ENCODE measurements at regions not wholly inside any gene's neighbourhood (a gene's known extent, or its start where the extent isn't known, plus 50 kb on each side); places are given as distances from the start of the nearest gene placed in this dataset.

- H3K36me3 ChIP-seq = no peaks in the 10 kb centered on the region
- no peaks in the 10 kb centered on the region for H3K27me3 ChIP-seq
- no peaks in the 10 kb centered on the region for H3K4me1 ChIP-seq (ENCODE audit: low read depth)
- TF ChIP-seq, protein P1, sequence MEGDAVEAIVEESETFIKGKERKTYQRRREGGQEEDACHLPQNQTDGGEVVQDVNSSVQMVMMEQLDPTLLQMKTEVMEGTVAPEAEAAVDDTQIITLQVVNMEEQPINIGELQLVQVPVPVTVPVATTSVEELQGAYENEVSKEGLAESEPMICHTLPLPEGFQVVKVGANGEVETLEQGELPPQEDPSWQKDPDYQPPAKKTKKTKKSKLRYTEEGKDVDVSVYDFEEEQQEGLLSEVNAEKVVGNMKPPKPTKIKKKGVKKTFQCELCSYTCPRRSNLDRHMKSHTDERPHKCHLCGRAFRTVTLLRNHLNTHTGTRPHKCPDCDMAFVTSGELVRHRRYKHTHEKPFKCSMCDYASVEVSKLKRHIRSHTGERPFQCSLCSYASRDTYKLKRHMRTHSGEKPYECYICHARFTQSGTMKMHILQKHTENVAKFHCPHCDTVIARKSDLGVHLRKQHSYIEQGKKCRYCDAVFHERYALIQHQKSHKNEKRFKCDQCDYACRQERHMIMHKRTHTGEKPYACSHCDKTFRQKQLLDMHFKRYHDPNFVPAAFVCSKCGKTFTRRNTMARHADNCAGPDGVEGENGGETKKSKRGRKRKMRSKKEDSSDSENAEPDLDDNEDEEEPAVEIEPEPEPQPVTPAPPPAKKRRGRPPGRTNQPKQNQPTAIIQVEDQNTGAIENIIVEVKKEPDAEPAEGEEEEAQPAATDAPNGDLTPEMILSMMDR (IDR thresholded peaks at IDR 0.05; ENCODE audit: low read depth, low read length) = no peak
- H3K4me3 ChIP-seq = no peak overlapping the region
- DNase-seq (ENCODE audit: low read depth in 1 of 2, low spot score in 1 of 2) = peak in 1 of 2 donors; percentile 52
- H3K27ac ChIP-seq = no peak overlapping the region
- H3K9me3 ChIP-seq (ENCODE audit: low read depth) = no peaks in the 10 kb centered on the region
Measured at GRCh38 chr5:82561797-82562196, 283.6 kb upstream of the RPS23 start.

DNA sequence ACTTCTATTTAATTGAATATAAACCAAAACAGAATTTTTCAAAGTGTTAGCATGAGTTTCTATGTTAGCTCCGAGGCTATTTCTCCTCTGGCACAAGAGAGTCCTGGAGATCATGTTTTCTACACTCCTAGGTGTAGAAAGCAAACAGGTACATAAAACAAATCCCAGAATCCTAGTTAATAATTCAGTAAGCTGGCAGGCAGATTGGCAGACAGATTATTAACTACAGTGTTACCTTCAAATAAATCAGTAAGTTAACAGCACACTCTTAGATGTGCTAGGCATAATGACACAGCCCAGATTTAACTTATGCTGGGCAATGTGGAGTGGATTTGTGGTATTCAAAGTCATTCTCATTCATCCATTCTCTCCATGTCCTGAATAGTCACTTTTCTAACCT is 282.8 kb upstream of the RPS23 start:
- Histone ChIP-seq H3K9me3 (ENCODE audit: low read depth) (no peaks in the 10 kb centered on the region), H3K27ac (no peak overlapping the region), H3K27me3 (no peaks in the 10 kb centered on the region), H3K4me1 (ENCODE audit: low read depth) (no peaks in the 10 kb centered on the region), H3K36me3 (no peaks in the 10 kb centered on the region), H3K4me3 (no peak overlapping the region)
- TF ChIP-seq, protein P1 (IDR thresholded peaks at IDR 0.05; ENCODE audit: low read depth, low read length) = no peak
- DNase-seq (ENCODE audit: low read depth in 1 of 2, low spot score in 1 of 2) = no peak

GRCh38 chr5:82560561-82560960 is 282.4 kb upstream of the RPS23 start:
- H3K27ac ChIP-seq = no peak overlapping the region
- TF ChIP-seq, protein P1 (IDR thresholded peaks at IDR 0.05; ENCODE audit: low read depth, low read length) = no peak
- no peaks in the 10 kb centered on the region for H3K36me3 ChIP-seq
- no peaks in the 10 kb centered on the region for H3K4me1 ChIP-seq (ENCODE audit: low read depth)
- no peaks in the 10 kb centered on the region for H3K27me3 ChIP-seq
- H3K9me3 ChIP-seq (ENCODE audit: low read depth) = no peaks in the 10 kb centered on the region
- peak in 1 of 2 donors; percentile 9 for DNase-seq (ENCODE audit: low read depth in 1 of 2, low spot score in 1 of 2)
- no peak overlapping the region for H3K4me3 ChIP-seq

- H3K4me3 ChIP-seq = no peak overlapping the region
- TF ChIP-seq, protein P1 (IDR thresholded peaks at IDR 0.05; ENCODE audit: low read depth, low read length) = no peak
- H3K9me3 ChIP-seq (ENCODE audit: low read depth) = no peaks in the 10 kb centered on the region
- no peaks in the 10 kb centered on the region for H3K4me1 ChIP-seq (ENCODE audit: low read depth)
- no peak for DNase-seq (ENCODE audit: low read depth in 1 of 2, low spot score in 1 of 2)
- H3K27ac ChIP-seq = no peak overlapping the region
- H3K27me3 ChIP-seq = no peaks in the 10 kb centered on the region
- no peaks in the 10 kb centered on the region for H3K36me3 ChIP-seq
Measured at GRCh38 chr5:82551840-82552385, 273.8 kb upstream of the RPS23 start.

- TF ChIP-seq, protein P1 (IDR thresholded peaks at IDR 0.05; ENCODE audit: low read depth, low read length) = no peak
- no peak for DNase-seq (ENCODE audit: low read depth in 1 of 2, low spot score in 1 of 2)
- Histone ChIP-seq H3K4me1 (ENCODE audit: low read depth) (no peaks in the 10 kb centered on the region), H3K27ac (no peak overlapping the region), H3K4me3 (no peak overlapping the region), H3K9me3 (ENCODE audit: low read depth) (no peaks in the 10 kb centered on the region), H3K36me3 (no peaks in the 10 kb centered on the region), H3K27me3 (no peaks in the 10 kb centered on the region)
Measured at GRCh38 chr5:82551192-82551591, 273.0 kb upstream of the RPS23 start.

DNA sequence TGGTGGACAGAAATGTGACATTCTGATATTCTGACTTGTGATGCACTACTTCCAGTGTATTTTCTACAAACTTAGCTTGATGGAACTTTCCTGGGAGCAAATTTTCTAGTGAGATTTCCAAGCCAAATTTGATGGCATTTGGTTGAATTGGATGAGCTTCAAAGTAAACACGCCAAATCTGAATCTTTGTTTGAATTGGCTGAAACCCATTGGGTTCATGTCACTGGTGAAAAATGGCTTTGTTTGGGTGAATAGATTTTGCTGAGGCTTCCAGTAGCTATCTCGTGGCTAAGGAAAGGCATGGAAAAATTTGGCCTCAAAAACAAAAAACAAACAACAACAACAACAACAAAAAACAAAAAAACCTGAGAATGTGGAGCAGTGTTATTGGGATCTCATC is 271.1 kb upstream of the RPS23 start:
- Histone ChIP-seq H3K9me3 (ENCODE audit: low read depth) (no peaks in the 10 kb centered on the region), H3K27me3 (no peaks in the 10 kb centered on the region), H3K4me1 (ENCODE audit: low read depth) (no peaks in the 10 kb centered on the region), H3K27ac (no peak overlapping the region), H3K36me3 (no peaks in the 10 kb centered on the region), H3K4me3 (no peak overlapping the region)
- DNase-seq (ENCODE audit: low read depth in 1 of 2, low spot score in 1 of 2) = peak in 1 of 2 donors; percentile 17
- TF ChIP-seq, protein P1 (IDR thresholded peaks at IDR 0.05; ENCODE audit: low read depth, low read length) = no peak

Data from cardiac muscle cell (in vitro differentiated cells and primary cell).